ENCODE measurements at regions not wholly inside any gene's neighbourhood (a gene's known extent, or its start where the extent isn't known, plus 50 kb on each side); places are given as distances from the start of the nearest gene placed in this dataset.
"Not testable (repeated sequence)": the region's sequence is repeated elsewhere in the genome, so short reads cannot be mapped to it uniquely, and the experiment has no call there.

DNA sequence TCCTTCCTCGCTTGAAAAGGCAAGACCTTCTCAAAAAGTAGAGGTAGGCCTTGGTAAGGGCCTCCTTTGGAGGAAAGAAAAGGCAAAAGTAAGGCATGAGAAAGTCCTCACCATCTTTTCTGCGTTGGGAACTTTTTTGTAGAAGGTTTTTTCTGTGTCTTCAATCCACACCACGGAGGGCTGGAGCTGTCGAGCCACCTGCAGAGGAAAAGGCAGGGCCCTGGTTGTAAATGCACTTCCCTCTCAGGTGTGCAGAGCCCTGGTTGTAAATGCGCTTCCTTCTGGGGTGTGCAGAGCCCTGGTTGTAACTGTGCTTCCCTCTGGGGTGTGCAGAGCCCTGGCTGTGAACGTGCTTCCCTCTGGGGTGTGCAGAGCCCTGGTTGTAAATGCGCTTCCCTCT, 80.2 kb upstream of the ASB18 start:
- intact Hi-C loops (cut with DNase I, micrococcal nuclease) = no loop called here
- no peak for ATAC-seq
- no peak for DNase-seq

- DNase-seq (no peak), ATAC-seq (no peak)
- intact Hi-C loops (cut with DNase I, micrococcal nuclease) = no loop called here
These were observed 81.0 kb upstream of the ASB18 start for GRCh38 chr2:236345081-236345714.

DNA sequence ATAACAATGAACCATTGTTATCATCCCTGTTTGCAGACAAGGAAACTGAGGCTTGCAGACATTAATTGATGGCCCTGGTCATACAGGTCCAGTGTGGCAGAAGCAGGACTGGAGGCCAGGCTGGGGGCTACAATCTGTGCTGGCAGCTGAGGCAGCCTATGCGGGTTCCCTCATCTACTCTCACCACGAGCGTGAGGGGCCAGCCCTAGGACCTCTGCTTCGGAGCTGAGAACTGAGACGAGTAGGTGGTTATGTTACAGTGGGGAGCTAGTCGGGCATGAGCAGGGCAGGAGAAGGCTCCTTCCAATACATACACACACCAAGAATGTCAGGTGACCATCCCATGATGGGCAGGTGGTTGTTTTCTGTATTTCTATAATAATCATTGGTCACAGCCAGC, 82.2 kb upstream of the ASB18 start:
- DNase-seq = no peak
- intact Hi-C loops (cut with DNase I, micrococcal nuclease) = no loop called here
- no peak for ATAC-seq

- no peak for DNase-seq
- intact Hi-C loops (cut with DNase I, micrococcal nuclease) = no loop called here
- ATAC-seq = no peak
These were observed 84.1 kb upstream of the ASB18 start for GRCh38 chr2:236348279-236348678.

DNA sequence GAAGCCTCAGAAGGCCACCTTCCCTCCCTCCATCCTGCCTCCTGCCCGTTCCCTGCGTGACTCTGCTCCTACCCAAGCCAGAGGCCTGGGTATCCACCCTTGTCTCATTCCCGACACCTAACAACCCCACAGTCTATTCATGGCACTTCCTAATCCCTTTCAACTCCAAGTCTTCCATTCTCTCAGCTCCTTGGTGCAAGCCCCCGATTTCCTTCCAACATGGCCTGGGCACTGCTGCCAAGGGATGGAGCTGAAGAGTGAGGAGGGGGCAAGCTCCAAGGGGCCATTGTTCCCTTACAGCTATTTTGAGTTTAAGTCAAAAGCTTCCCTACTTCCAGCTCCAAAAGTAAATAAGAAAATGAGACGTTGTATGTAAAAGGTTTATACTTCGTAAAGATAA, 84.8 kb upstream of the ASB18 start:
- no peak for ATAC-seq
- intact Hi-C loops (cut with DNase I, micrococcal nuclease) = no loop called here
- no peak for DNase-seq

DNA sequence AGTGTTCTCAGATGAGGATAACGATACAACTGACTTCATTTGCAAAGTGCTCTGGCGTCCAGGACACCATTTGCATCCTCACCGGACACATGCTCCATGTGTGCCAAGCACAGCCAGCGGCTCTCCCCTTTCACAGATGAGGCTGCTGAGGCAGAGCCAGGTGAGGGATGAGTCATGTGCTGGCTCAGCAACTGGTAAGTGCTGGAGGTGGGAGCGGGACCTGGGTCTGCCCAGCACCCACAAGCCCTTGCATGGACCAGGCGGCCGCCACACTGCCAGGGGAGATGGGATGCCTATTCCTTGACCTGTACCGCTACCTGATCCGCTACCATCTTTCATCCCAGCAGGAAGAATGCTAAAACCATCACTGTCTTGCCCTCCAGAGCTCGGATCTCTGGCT, 86.2 kb upstream of the ASB18 start:
- DNase-seq = no peak
- no peak for ATAC-seq
- intact Hi-C loops (cut with DNase I, micrococcal nuclease) = loop anchor here (5.0 to 10.0 kb wide), 3 partner anchors 214 to 722 kb away; partner anchors contain the start of gene ACKR3 (in 1 of the 2)

DNA sequence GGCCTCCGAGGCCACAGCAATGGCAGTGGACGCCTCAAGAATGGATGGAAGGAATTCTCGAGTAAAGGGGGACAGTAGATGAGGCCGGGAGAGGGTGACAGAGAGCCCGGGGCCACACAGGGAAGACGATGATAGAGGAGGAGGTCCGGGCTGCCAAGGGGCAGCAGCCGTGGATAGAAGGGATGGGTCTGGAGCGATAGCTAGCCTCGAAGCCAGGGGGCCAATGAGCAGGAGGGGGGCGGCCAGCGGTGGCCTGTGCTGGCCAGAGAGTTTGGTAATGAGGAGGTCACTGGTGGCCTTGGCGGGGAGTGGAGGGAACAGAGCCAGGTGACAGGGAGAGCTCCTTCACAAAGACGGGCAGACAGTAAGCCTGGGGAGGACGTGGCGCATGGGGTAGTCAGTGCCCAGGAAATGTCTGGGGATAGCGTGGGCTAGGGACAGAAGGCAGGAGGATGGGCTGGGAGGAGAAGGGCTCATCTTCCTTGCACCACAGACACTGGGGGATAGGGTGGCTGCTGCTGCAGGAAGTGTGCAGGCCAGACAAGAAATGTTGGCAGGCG, 87.8 kb upstream of the ASB18 start:
- ATAC-seq (no peak), DNase-seq (no peak)
- intact Hi-C loops (cut with DNase I, micrococcal nuclease) = loop anchor here (5.0 to 10.0 kb wide), 3 partner anchors 213 to 720 kb away; partner anchors contain the start of gene ACKR3 (in 1 of the 2)

DNA sequence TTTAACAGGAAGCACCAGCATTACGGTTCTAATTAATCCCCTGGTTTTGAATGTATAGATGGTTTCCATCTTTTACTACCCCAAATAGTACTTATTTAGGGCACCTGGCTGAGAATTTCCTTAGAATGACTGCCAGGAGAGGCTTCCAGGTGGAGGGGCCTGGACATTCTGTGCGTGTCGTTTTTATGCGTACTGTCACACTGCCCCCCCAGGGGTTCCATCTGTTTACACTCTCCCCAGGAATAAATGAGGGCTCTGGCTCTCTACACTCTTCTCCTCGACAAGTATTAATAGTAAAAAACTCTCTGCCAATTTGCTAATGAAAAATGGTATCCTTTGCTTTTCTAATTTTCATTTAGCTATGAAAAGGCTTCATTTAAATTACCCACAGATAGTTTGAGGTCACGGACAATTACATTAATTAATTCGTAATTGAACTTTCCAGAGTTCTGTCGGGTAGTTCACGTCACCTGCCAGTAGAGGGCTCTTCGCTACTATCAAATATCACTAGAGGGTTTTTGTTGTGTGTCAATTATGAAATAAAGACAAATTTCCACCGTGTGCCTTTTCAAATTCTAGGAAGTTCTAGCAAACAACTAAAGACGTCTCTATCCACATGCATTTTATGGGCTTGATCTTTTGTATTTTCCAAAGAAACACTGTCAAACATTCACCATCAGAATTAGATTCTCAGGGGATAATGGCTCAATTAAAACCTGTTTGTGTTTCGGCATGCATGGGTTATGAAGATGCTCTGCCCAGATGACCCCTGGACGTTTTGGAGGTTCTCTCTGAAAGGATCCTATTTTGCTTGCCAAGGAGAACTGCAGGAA, 88.8 kb upstream of the ASB18 start:
- intact Hi-C loops (cut with DNase I, micrococcal nuclease) = loop anchor here (5.0 to 10.0 kb wide), 3 partner anchors 212 to 719 kb away; partner anchors contain the start of gene ACKR3 (in 1 of the 2)
- ATAC-seq = no peak
- no peak for DNase-seq

DNA sequence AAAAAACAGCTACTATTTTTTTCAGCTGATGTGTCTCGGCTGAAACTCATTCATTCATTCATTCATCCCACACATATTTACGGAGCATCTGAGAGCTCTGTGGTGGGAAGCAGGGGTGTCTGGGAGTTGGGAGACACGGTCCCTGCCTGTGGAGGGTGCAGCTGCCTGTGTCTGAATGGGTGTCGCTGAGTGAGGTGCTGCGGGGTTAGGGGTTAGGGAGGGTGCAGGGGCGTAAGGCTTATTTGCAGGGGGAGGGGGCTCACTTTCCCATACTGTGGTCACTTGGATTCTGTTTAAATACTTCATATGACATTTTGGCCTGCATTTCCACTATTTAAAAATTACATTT, 89.4 kb upstream of the ASB18 start:
- DNase-seq (no peak), ATAC-seq (no peak)
- intact Hi-C loops (cut with DNase I, micrococcal nuclease) = loop anchor here (5.0 to 10.0 kb wide), 3 partner anchors 211 to 719 kb away; partner anchors contain the start of gene ACKR3 (in 1 of the 2)

DNA sequence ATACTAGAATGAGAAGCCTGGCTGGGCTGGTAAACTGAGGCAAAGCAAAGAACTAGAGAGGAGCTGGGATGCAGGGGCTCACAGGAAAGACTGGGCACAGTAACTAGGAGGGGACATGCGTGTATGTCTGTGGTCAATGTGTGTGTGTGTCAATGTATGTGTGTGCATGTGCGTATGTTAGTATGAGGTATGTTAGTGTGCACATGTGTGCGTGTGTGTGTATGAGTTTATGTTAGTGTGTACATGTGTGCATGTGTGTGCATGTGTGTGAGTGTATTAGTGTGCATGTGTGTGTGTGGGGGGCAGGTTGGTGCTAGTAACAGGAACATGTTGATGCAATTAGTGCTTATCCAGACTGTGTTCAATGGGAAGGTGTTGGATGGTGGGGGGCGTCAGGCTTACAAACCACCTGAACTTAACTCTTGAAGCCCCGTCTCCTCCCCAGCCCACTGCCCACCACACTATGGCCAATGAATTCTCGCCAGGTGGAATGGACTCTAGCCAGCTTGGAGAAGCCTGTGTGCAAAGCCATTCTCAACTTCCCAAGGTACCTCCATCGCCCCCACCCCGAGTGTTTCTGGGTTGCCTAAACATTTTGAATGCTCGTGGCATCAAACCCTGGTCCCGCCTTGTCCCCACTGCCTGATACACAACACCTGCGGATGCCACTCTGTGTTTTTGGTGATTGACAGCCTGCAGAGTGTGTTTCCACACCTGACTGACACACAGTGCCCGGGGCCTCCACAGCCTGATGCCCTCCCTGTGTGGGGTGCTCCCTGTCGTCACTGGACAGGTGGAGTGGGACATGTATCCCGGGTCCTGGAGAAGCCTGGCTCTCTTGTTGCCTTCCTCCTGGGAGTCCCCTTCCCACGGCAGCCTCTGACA, 90.1 kb upstream of the ASB18 start:
- DNase-seq (no peak), ATAC-seq (no peak)
- intact Hi-C loops (cut with DNase I, micrococcal nuclease) = loop anchor here (5.0 to 10.0 kb wide), 3 partner anchors 211 to 718 kb away; partner anchors contain the start of gene ACKR3 (in 1 of the 2)

GRCh38 chr2:236354973-236355595, 90.9 kb upstream of the ASB18 start:
- intact Hi-C loops (cut with DNase I, micrococcal nuclease) = loop anchor here (5.0 to 10.0 kb wide), 3 partner anchors 210 to 717 kb away; partner anchors contain the start of gene ACKR3 (in 1 of the 2)
- DNase-seq (no peak), ATAC-seq (no peak)

DNA sequence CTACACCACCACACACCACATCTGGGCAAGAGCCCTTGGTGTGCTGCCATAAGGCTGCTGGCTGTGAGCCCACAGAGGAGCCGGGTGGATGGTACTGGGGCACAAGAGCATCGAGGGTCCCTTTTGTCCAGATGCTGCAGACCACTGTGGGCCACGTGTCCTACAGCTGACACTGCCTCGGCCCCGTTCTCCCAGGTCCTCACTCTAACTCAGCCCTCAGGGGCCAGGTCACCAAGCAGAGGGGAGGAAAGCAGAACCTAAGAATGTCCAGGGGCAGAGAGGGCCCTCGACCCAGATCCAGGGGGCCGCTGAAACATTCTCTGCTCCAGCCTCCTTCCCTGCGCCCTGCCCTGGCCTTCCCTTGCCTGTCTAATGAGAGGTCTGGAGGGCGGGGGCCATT, 91.7 kb upstream of the ASB18 start:
- ATAC-seq (no peak), DNase-seq (no peak)
- intact Hi-C loops (cut with DNase I, micrococcal nuclease) = loop anchor here (10.0 kb wide), 2 partner anchors 209 to 709 kb away; partner anchors contain the start of gene ACKR3 (in 1 of the 2)

GRCh38 chr2:236356321-236356720, 92.1 kb upstream of the ASB18 start:
- not testable (repeated sequence) for ATAC-seq, DNase-seq
- intact Hi-C loops (cut with DNase I, micrococcal nuclease) = loop anchor here (10.0 kb wide), 2 partner anchors 208 to 708 kb away; partner anchors contain the start of gene ACKR3 (in 1 of the 2)

GRCh38 chr2:236358482-236358881, 94.3 kb upstream of the ASB18 start:
- intact Hi-C loops (cut with DNase I, micrococcal nuclease) = loop anchor here (10.0 kb wide), 2 partner anchors 206 to 706 kb away; partner anchors contain the start of gene ACKR3 (in 1 of the 2)
- not testable (repeated sequence) for DNase-seq, ATAC-seq

DNA sequence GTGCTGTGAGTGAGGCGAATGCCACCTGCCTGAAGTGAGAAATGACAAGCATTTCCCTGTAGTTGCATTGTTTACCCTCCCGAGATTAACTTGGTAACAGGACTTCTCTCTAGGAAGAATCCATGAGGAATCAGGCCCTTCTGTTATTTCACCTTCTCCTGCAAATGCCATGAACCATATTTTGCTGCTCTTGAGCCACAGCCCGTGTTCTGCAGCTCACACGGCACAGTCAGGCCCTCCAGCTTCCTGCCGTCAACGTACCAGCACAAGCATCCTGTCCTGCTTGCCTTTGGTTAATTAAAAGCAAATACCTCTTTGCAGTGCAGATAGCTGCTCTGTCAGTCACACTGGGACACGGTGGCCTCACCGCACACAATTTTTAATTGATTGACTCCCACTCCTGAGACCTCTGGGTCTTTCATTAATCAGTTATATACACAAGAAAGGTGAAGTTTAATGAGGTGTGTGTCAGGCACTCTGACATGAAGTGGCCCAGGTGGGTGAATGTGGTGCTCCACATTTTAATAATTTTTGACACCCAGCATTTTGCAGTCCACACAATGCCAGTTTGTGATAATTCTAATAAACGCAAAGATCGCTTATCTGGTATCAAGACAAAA, 95.3 kb upstream of the ASB18 start:
- intact Hi-C loops (cut with DNase I, micrococcal nuclease) = loop anchor here (10.0 kb wide), 2 partner anchors 205 to 705 kb away; partner anchors contain the start of gene ACKR3 (in 1 of the 2)
- DNase-seq (no peak), ATAC-seq (no peak)

DNA sequence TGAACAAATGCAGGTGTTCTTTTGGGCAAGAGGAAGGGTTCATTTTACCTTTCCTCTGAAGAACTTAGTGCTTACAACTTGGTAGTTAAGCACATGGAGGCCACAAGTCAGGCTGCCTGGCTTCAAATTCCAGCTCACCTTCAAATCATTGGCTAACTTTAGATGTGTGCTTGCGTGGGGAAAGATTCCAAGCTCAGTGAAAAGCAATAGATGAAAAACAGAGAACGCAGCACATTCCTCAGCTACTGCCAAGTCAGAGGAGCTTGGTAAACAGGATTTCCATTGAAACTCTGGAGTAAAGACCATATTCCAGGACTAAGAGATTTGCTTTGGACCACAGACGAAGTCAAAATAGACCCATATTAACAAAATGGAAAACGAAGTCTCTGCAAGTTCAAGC, 96.3 kb upstream of the ASB18 start:
- intact Hi-C loops (cut with DNase I, micrococcal nuclease) = no loop called here
- ATAC-seq (no peak), DNase-seq (no peak)

DNA sequence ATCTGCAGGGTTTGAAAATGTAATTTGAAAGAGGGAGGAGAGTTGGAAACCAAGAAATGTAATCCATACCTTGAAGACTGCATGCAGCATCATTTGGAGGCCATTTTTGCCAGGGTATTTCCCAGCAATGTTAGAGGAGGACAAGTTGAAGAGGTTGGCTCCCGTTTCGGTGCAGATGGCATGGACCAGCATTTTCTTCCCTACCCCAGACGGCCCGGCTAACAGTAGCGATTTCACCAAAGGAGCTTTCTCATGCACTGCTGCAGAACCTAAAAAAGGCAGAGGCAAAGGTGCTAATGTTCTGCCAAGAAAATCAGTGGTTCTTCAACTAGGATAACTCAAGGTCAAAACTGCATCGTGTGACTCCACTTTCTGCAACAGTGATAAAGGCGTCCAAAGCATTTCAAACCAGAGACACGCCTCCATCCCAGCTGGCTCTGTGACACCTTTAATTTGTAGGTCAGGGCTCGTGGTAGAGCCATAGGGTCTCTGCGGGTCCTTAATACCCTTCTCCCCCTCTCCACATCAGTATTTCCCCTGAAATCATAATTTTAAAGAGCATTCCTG, 99.6 kb upstream of the ASB18 start:
- ATAC-seq = no peak
- DNase-seq = no peak
- intact Hi-C loops (cut with DNase I, micrococcal nuclease) = no loop called here
